ENCODE measurements at regions not wholly inside any gene's neighbourhood (a gene's known extent, or its start where the extent isn't known, plus 50 kb on each side); places are given as distances from the start of the nearest gene placed in this dataset.

DNA sequence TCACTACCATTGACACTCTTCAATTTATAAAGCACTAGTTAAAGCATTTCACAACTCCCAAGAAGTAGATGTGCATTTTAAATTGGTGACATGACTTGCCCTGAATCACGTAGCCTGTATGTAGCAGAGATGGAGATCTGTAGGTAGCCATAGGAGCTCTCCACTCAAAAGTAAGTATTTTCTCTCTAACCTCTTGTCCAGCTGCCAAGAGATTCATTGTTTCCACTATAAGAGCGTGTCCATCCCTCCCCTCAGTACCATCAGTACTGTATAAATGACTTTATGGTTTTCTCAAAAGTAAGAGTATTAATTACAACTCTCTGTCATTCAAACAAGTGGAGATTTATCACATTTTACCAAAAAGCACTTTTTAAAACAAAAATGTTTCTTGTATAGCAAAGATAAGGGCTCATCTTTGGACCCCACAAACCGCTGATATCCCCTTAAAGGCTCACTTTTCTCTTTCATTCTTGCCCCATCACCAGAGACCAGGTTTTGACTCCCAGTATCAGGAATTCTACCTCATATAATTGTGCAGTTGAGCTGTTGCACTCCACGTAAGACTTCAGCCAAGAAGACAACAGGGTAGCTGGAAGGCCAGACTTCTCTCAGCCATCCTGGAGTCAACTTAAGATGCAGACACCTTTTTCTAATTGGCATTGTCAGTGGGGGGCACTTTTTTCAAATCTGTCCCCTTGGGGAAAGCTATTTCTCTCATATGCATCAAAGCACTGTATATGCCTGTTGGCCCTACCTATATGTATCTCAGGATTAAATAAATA, 78.0 kb upstream of the GALNT5 start:
- TF ChIP-seq, protein P1, sequence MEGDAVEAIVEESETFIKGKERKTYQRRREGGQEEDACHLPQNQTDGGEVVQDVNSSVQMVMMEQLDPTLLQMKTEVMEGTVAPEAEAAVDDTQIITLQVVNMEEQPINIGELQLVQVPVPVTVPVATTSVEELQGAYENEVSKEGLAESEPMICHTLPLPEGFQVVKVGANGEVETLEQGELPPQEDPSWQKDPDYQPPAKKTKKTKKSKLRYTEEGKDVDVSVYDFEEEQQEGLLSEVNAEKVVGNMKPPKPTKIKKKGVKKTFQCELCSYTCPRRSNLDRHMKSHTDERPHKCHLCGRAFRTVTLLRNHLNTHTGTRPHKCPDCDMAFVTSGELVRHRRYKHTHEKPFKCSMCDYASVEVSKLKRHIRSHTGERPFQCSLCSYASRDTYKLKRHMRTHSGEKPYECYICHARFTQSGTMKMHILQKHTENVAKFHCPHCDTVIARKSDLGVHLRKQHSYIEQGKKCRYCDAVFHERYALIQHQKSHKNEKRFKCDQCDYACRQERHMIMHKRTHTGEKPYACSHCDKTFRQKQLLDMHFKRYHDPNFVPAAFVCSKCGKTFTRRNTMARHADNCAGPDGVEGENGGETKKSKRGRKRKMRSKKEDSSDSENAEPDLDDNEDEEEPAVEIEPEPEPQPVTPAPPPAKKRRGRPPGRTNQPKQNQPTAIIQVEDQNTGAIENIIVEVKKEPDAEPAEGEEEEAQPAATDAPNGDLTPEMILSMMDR (IDR thresholded peaks at IDR 0.05; ENCODE audit: low read length): no peak
- TF ChIP-seq EZH2 (IDR thresholded peaks at IDR 0.05; ENCODE audit: borderline replicate concordance, low read length): no peak

Data from OCI-LY1 (cell line).